IMR-90 (cell line): ENCODE measurements at regions not wholly inside any gene's neighbourhood (a gene's known extent, or its start where the extent isn't known, plus 50 kb on each side); places are given as distances from the start of the nearest gene placed in this dataset.

Experiments
- ATAC-seq: fragments of 200-7000 bp; cut with Tn5 transposase; 2 replicates; pipeline ENCODE4 v1.9.1; 2020; ENCODE audit warnings: low read depth, mild to moderate bottlenecking, moderate library complexity
- BruUV-seq: library from RNA; stranded (reverse); fragments of 400-500 nt; replicated peaks from 2 replicates; lab custom pipeline; 2021; lab: Mats Ljungman, UMichigan
- CTCF ChIA-PET: fragments of 300-600 bp; formaldehyde crosslinking; extraction: SDS; loops from one replicate; lab custom pipeline; 2021; ENCODE audit warnings: antibody characterized with exemption; lab: Yijun Ruan, JAX
- POLR2A ChIA-PET: fragments of 300-600 bp; sonication (Branson Sonifier 250); formaldehyde crosslinking; loops from one replicate; lab custom pipeline; 2022; ENCODE audit warnings: antibody characterized with exemption; ENCODE audit not compliant: unreplicated experiment; lab: Charles Lee
- DNase-seq: peaks from one replicate; pipeline ENCODE4 v3.0.0; 2013
- H2AFZ ChIP-seq: replicated peaks from 2 replicates; pipeline ENCODE3; 2013; ENCODE audit warnings: low read length, mild to moderate bottlenecking; ENCODE audit not compliant: poor library complexity
- H2AK5ac ChIP-seq: 2 replicates; pipeline ENCODE4 v1.6.1; 2013; ENCODE audit warnings: low read depth, low read length, inconsistent platforms
- H2AK9ac ChIP-seq: replicated peaks from 2 replicates; pipeline ENCODE3; 2013; ENCODE audit warnings: mild to moderate bottlenecking, low read depth, low read length, moderate library complexity; ENCODE audit not compliant: poor library complexity
- H2BK120ac ChIP-seq: 2 replicates; pipeline ENCODE4 v1.6.1; 2013; ENCODE audit warnings: low read depth, low read length, inconsistent platforms
- H2BK15ac ChIP-seq: 3 replicates; pipeline ENCODE4 v1.6.1; 2013; ENCODE audit warnings: low read depth, low read length, inconsistent platforms
- H2BK20ac ChIP-seq: 2 replicates; pipeline ENCODE4 v1.6.1; 2013; ENCODE audit warnings: low read depth, mild to moderate bottlenecking, inconsistent platforms, low read length, moderate library complexity
- H2BK5ac ChIP-seq: 2 replicates; pipeline ENCODE4 v1.6.1; 2013; ENCODE audit warnings: mild to moderate bottlenecking, low read depth, low read length, inconsistent platforms; ENCODE audit not compliant: poor library complexity, severe bottlenecking
- H3K14ac ChIP-seq: replicated peaks from 2 replicates; pipeline ENCODE4 v1.6.1; 2013; ENCODE audit warnings: low read depth, low read length, inconsistent platforms
- H3K18ac ChIP-seq: 2 replicates; pipeline ENCODE4 v1.6.1; 2013; ENCODE audit warnings: low read depth, low read length, control low read depth
- H3K23ac ChIP-seq: 2 replicates; pipeline ENCODE4 v1.6.1; 2013; ENCODE audit warnings: low read depth, low read length, inconsistent platforms
- H3K27ac ChIP-seq: 2 replicates; pipeline ENCODE4 v1.5.1; 2013; ENCODE audit warnings: mild to moderate bottlenecking, control low read depth, low read length; ENCODE audit not compliant: insufficient read depth
- H3K27me3 ChIP-seq: 2 replicates; pipeline ENCODE4 v1.6.1; 2013; ENCODE audit warnings: low read length; ENCODE audit not compliant: control insufficient read depth, insufficient read depth
- H3K36me3 ChIP-seq: 2 replicates; pipeline ENCODE4 v1.6.1; 2013; ENCODE audit warnings: low read length, mixed read lengths; ENCODE audit not compliant: control insufficient read depth, insufficient read depth
- H3K4ac ChIP-seq: 2 replicates; pipeline ENCODE4 v1.6.1; 2013; ENCODE audit warnings: low read depth, low read length, inconsistent platforms
- H3K4me1 ChIP-seq: 2 replicates; pipeline ENCODE4 v1.6.1; 2013; ENCODE audit warnings: low read length, mixed read lengths; ENCODE audit not compliant: control insufficient read depth, insufficient read depth
- H3K4me2 ChIP-seq: 2 replicates; pipeline ENCODE4 v1.6.1; 2013; ENCODE audit warnings: low read depth, mild to moderate bottlenecking, control low read depth, low read length, moderate library complexity
- H3K4me3 ChIP-seq: 2 replicates; pipeline ENCODE4 v1.5.1; 2013; ENCODE audit warnings: low read depth, mild to moderate bottlenecking, control low read depth, low read length, moderate library complexity; ENCODE audit not compliant: insufficient read depth
- H3K56ac ChIP-seq: 2 replicates; pipeline ENCODE4 v1.6.1; 2013; ENCODE audit warnings: low read length, inconsistent platforms; ENCODE audit not compliant: insufficient read depth; ENCODE audit errors: extremely low read depth
- H3K79me1 ChIP-seq, 2 experiments: 2 replicates each; pipeline ENCODE4 v1.6.1; 2013; ENCODE audit warnings: low read length in 2 of 2, inconsistent platforms in 1 of 2, low read depth in 1 of 2
- H3K9ac ChIP-seq: 2 replicates; pipeline ENCODE4 v1.6.1; 2013; ENCODE audit warnings: low read depth, low read length, control low read depth
- H3K9me1 ChIP-seq: 2 replicates; pipeline ENCODE4 v1.6.1; 2013; ENCODE audit warnings: low read length, inconsistent platforms; ENCODE audit not compliant: insufficient read depth
- H3K9me3 ChIP-seq: 2 replicates; pipeline ENCODE4 v1.6.1; 2013; ENCODE audit warnings: low read length; ENCODE audit not compliant: control insufficient read depth, insufficient read depth
- H4K20me1 ChIP-seq: 2 replicates; pipeline ENCODE4 v1.6.1; 2013; ENCODE audit warnings: low read length, inconsistent platforms; ENCODE audit not compliant: insufficient read depth
- H4K5ac ChIP-seq: 2 replicates; pipeline ENCODE4 v1.6.1; 2013; ENCODE audit warnings: mild to moderate bottlenecking, low read depth, low read length, control low read depth
- H4K8ac ChIP-seq, 2 experiments: 2 replicates each; pipeline ENCODE4 v1.6.1; 2013; ENCODE audit warnings: low read depth in 2 of 2, low read length in 2 of 2, control low read depth in 1 of 2, inconsistent platforms in 1 of 2
- H4K91ac ChIP-seq: 2 replicates; pipeline ENCODE4 v1.6.1; 2013; ENCODE audit warnings: low read depth, low read length, inconsistent platforms; ENCODE audit not compliant: insufficient read depth
- BHLHE40 ChIP-seq: fragments of 150-350 bp; IDR thresholded peaks from 2 replicates; pipeline ENCODE4 v1.6.1; 2016; ENCODE audit warnings: mild to moderate bottlenecking, low read depth, low read length
- CEBPB ChIP-seq: IDR thresholded peaks from 2 replicates; pipeline ENCODE4 v1.6.1; 2012; ENCODE audit warnings: low read depth, low read length, improper control_type of control experiment
- FOS ChIP-seq: fragments of 150-350 bp; IDR thresholded peaks from 2 replicates; pipeline ENCODE4 v1.6.1; 2016; ENCODE audit warnings: low read depth, low read length
- MAZ ChIP-seq: IDR thresholded peaks from 2 replicates; pipeline ENCODE4 v1.6.1; 2012; ENCODE audit warnings: low read depth, mild to moderate bottlenecking, low read length, improper control_type of control experiment, moderate library complexity, borderline replicate concordance
- MXI1 ChIP-seq: IDR thresholded peaks from 2 replicates; pipeline ENCODE4 v1.6.1; 2012; ENCODE audit warnings: low read depth, mild to moderate bottlenecking, low read length, moderate library complexity, borderline replicate concordance
- NFE2L2 ChIP-seq: fragments of 150-350 bp; IDR thresholded peaks from 2 replicates; pipeline ENCODE4 v1.6.1; 2016; ENCODE audit warnings: low read depth, mild to moderate bottlenecking, low read length
- POLR2A ChIP-seq: IDR thresholded peaks from 2 replicates; pipeline ENCODE4 v1.6.1; 2012; ENCODE audit warnings: mild to moderate bottlenecking, low read depth, low read length
- RAD21 ChIP-seq: IDR thresholded peaks from 2 replicates; pipeline ENCODE4 v1.6.1; 2012; ENCODE audit warnings: low read length, improper control_type of control experiment
- RCOR1 ChIP-seq: IDR thresholded peaks from 2 replicates; pipeline ENCODE4 v1.6.1; 2012; ENCODE audit warnings: mild to moderate bottlenecking, low read length, improper control_type of control experiment; ENCODE audit not compliant: insufficient replicate concordance
- RFX5 ChIP-seq: IDR thresholded peaks from 2 replicates; pipeline ENCODE4 v1.8.0; 2012; ENCODE audit warnings: low read depth, mild to moderate bottlenecking, low read length, moderate library complexity
- SMC3 ChIP-seq: fragments of 150-350 bp; IDR thresholded peaks from 2 replicates; pipeline ENCODE4 v1.6.1; 2016; ENCODE audit warnings: low read depth, mild to moderate bottlenecking, antibody characterized with exemption, low read length, moderate library complexity
- USF2 ChIP-seq: fragments of 150-350 bp; IDR thresholded peaks from 2 replicates; pipeline ENCODE4 v1.6.1; 2017; ENCODE audit warnings: mild to moderate bottlenecking, antibody characterized with exemption, low read length, low read depth
- dilution Hi-C: fragments of 300-500 bp; cut with HindIII; formaldehyde crosslinking; loops from one replicate; pipeline ENCODE4 v1.14.3; 2018; ENCODE audit warnings: low sequenced_read_pairs; ENCODE audit not compliant: unreplicated experiment
- in situ Hi-C: fragments of 300-500 bp; cut with MboI; formaldehyde crosslinking; loops from 3 replicates; pipeline ENCODE4 v1.14.3; 2019; ENCODE audit warnings: low sequenced_read_pairs, inconsistent platforms, mixed read lengths
- intact Hi-C: fragments of 100-400 bp; cut with micrococcal nuclease; formaldehyde crosslinking; loops from 2 replicates; pipeline ENCODE4 v1.10.0; 2022
- TF ChIP-seq, protein P1 (sequence below): conservative IDR thresholded peaks from 2 replicates; pipeline ENCODE4 v1.5.1; 2012; ENCODE audit warnings: mild to moderate bottlenecking, low read depth, low read length, improper control_type of control experiment
- TF ChIP-seq, protein P2 (sequence below): fragments of 150-350 bp; IDR thresholded peaks from 2 replicates; pipeline ENCODE4 v1.6.1; 2016; ENCODE audit warnings: low read depth, mild to moderate bottlenecking, low read length, moderate library complexity, borderline replicate concordance

- TF ChIP-seq FOS = no peak
Measured at GRCh38 chr6:105482227-105482844, 79.5 kb upstream of the PREP start (continued).

GRCh38 chr6:105476978-105477377 lies 74.1 kb upstream of the PREP start:
- H3K36me3 ChIP-seq = no peaks in the 10 kb centered on the region
- no peak overlapping the region for H2AFZ ChIP-seq
- no peak overlapping the region for H2BK15ac ChIP-seq
- no peak overlapping the region for H3K27ac ChIP-seq
- no peak overlapping the region for H4K91ac ChIP-seq
- intact Hi-C loops = no loop called here
- no peaks in the 10 kb centered on the region; the same call in 1 of the 2 replicates for H3K9me3 ChIP-seq
- ChIA-PET POLR2A (no interaction called here), CTCF (interaction anchor here (0.6 kb wide), 1 partner anchor 21 kb away, joined by 3 read pairs; no protein-coding TSS in a partner anchor)
- H3K27me3 ChIP-seq = peaks cover 1% of the 10 kb centered on the region; the same call in 1 of the 2 replicates
- no peaks in the 10 kb centered on the region for H3K4me1 ChIP-seq
- no peaks in the 10 kb centered on the region for H4K20me1 ChIP-seq
- no peak overlapping the region for H3K14ac ChIP-seq
- H3K9ac ChIP-seq = no peak overlapping the region
- H3K56ac ChIP-seq = no peak overlapping the region
- H3K4ac ChIP-seq = no peak overlapping the region
- no peaks in the 10 kb centered on the region for H3K79me1 ChIP-seq
- ATAC-seq = no peak
- no peak overlapping the region for H4K5ac ChIP-seq
- H2BK5ac ChIP-seq = no peak overlapping the region
- H3K9me1 ChIP-seq = no peaks in the 10 kb centered on the region; the same call in 1 of the 2 replicates
- no peak overlapping the region for H2BK20ac ChIP-seq
- no peak overlapping the region for H3K4me3 ChIP-seq
- DNase-seq = no peak
- H2AK9ac ChIP-seq = no peak overlapping the region
- H3K18ac ChIP-seq = no peak overlapping the region
- no peak overlapping the region for H2AK5ac ChIP-seq
- BruUV-seq = no TSS peak
- in situ Hi-C loops = no loop called here
- no peak overlapping the region for H4K8ac ChIP-seq
- no peak overlapping the region for H3K23ac ChIP-seq
- H2BK120ac ChIP-seq = no peak overlapping the region
- H3K4me2 ChIP-seq = no peak overlapping the region
- dilution Hi-C loops = no loop called here
- TF ChIP-seq, protein P1, sequence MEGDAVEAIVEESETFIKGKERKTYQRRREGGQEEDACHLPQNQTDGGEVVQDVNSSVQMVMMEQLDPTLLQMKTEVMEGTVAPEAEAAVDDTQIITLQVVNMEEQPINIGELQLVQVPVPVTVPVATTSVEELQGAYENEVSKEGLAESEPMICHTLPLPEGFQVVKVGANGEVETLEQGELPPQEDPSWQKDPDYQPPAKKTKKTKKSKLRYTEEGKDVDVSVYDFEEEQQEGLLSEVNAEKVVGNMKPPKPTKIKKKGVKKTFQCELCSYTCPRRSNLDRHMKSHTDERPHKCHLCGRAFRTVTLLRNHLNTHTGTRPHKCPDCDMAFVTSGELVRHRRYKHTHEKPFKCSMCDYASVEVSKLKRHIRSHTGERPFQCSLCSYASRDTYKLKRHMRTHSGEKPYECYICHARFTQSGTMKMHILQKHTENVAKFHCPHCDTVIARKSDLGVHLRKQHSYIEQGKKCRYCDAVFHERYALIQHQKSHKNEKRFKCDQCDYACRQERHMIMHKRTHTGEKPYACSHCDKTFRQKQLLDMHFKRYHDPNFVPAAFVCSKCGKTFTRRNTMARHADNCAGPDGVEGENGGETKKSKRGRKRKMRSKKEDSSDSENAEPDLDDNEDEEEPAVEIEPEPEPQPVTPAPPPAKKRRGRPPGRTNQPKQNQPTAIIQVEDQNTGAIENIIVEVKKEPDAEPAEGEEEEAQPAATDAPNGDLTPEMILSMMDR = no peak
- TF ChIP-seq SMC3 (no peak), MAZ (no peak), NFE2L2 (no peak), MXI1 (no peak), RCOR1 (no peak), RFX5 (no peak), POLR2A (no peak), BHLHE40 (no peak), FOS (no peak), USF2 (no peak), CEBPB (no peak), RAD21 (no peak)
- TF ChIP-seq, protein P2, sequence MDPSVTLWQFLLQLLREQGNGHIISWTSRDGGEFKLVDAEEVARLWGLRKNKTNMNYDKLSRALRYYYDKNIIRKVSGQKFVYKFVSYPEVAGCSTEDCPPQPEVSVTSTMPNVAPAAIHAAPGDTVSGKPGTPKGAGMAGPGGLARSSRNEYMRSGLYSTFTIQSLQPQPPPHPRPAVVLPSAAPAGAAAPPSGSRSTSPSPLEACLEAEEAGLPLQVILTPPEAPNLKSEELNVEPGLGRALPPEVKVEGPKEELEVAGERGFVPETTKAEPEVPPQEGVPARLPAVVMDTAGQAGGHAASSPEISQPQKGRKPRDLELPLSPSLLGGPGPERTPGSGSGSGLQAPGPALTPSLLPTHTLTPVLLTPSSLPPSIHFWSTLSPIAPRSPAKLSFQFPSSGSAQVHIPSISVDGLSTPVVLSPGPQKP = no peak
